Right atrium auricular region (tissue), 2 donors: ENCODE measurements at regions not wholly inside any gene's neighbourhood (a gene's known extent, or its start where the extent isn't known, plus 50 kb on each side); places are given as distances from the start of the nearest gene placed in this dataset.

Experiments
- DNase-seq: peaks from one replicate; pipeline ENCODE4 v3.0.0-alpha.2; 2019; ENCODE audit warnings: low spot score
- H3K27ac ChIP-seq, 2 donors: fragments of 200-600 bp; sonication (generic); 1 replicate in 1 of 2; 2 replicates in 1 of 2; pipeline ENCODE4 v1.5.1; 2016 to 2019
- H3K27me3 ChIP-seq, 2 donors: fragments of 200-600 bp; sonication (generic); one replicate each; pipeline versions ENCODE4 v1.5.1 to v1.6.0; 2017 to 2019
- H3K36me3 ChIP-seq: fragments of 200-600 bp; sonication (generic); one replicate; pipeline ENCODE4 v1.5.1; 2016
- H3K4me1 ChIP-seq, 2 donors: fragments of 200-600 bp; sonication (generic); one replicate each; pipeline versions ENCODE4 v1.5.1 to v1.6.0; 2017 to 2019
- H3K4me3 ChIP-seq, 2 donors: fragments of 200-600 bp; sonication (generic); 1 replicate in 1 of 2; 2 replicates in 1 of 2; pipeline ENCODE4 v1.5.1; 2017 to 2019; ENCODE audit warnings: mild to moderate bottlenecking in 1 of 2, moderate library complexity in 1 of 2
- H3K9me3 ChIP-seq, 2 donors: fragments of 200-600 bp; sonication (generic); one replicate each; pipeline ENCODE4 v1.5.1; 2019
- TF ChIP-seq, protein P1 (sequence below), 2 donors: fragments of 200-600 bp; sonication (generic); IDR thresholded peaks; one replicate each; pipeline ENCODE4 v1.5.1; 2019; ENCODE audit warnings: antibody characterized with exemption in 2 of 2

DNA sequence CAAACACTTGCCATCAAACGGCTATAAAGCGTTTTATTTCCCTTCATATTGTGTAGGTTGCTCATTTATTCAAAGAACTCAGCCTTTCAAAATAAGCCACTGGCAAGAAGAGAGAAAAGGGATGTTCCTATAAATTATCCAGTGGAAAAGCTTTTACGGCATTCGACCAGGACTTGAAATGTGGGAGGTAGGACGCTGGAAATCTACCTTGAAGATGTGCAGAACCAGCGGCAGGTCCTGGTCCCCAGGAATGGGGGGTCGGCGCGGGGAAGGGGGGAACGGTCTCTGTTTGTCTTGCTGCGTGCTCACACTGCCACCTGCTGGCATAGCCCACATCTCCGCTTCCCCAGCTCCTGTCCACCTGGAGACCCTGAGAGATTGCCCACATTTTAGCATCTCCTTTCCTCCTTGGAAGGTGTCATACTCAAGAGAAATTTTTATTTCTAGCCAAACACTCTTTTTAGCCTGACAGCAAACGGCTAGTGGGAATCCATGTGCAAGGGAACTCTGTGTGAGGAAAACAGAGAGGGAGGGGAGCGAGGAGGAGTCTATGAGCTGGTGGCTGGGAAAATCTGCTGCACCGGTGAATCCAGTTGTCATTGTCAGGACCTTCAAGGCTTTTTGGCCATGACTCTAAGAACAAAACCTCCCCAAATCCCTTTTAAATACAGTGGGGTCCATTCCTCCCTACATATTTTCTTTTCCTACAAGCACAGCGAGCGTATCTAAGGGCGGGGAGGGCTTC, 349.0 kb upstream of the PKDCC start:
- H3K4me1 ChIP-seq, result no peaks in the 10 kb centered on the region
- no peak overlapping the region for H3K27ac ChIP-seq
- no peaks in the 10 kb centered on the region for H3K36me3 ChIP-seq
- no peak for DNase-seq
- TF ChIP-seq, protein P1, sequence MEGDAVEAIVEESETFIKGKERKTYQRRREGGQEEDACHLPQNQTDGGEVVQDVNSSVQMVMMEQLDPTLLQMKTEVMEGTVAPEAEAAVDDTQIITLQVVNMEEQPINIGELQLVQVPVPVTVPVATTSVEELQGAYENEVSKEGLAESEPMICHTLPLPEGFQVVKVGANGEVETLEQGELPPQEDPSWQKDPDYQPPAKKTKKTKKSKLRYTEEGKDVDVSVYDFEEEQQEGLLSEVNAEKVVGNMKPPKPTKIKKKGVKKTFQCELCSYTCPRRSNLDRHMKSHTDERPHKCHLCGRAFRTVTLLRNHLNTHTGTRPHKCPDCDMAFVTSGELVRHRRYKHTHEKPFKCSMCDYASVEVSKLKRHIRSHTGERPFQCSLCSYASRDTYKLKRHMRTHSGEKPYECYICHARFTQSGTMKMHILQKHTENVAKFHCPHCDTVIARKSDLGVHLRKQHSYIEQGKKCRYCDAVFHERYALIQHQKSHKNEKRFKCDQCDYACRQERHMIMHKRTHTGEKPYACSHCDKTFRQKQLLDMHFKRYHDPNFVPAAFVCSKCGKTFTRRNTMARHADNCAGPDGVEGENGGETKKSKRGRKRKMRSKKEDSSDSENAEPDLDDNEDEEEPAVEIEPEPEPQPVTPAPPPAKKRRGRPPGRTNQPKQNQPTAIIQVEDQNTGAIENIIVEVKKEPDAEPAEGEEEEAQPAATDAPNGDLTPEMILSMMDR (IDR thresholded peaks at IDR 0.05), result peak; percentile 61 to 88
- no peaks in the 10 kb centered on the region for H3K27me3 ChIP-seq
- no peaks in the 10 kb centered on the region for H3K9me3 ChIP-seq
- no peak overlapping the region for H3K4me3 ChIP-seq

DNA sequence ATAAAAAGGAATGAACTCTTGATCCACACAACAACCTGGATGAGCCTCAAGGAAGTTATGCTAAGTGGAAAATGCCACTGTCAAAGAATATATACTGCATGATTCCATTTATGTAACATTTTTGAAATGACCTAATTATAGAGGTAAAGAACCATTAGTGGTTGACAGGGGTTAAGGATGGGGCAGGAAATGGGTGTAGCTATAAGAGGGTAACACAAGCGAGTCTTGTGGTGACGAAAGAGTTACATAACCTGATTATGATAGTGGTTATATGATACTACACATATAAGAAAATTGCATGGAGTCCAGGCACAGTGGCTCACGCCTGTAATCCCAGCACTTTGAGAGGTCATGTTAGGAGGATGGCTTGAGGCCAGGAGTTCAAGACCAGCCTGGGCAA, 346.6 kb upstream of the PKDCC start:
- TF ChIP-seq, protein P1 (IDR thresholded peaks at IDR 0.05), result no peak

DNA sequence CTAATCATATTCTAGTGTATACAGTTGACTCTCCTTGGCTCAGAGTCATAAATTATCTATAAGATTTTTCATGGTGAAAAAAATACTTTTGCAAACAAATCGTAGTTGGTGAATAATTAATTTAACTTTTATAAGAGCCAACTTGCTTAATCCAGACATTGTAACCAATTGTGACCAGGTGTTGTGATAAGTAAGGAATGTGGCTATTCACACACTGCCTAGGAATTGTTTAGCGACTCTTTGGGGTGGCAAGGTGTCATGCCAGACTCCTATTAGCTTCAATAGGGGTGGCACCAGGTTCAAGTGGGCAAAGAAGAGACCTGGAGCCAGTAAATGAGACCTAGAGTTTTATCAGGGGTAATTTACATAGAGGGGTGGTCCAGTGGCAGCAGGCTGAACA, 344.7 kb upstream of the PKDCC start:
- Histone ChIP-seq H3K4me3 (no peak overlapping the region), H3K27ac (no peak overlapping the region), H3K36me3 (no peaks in the 10 kb centered on the region), H3K27me3 (no peaks in the 10 kb centered on the region), H3K4me1 (no peaks in the 10 kb centered on the region), H3K9me3 (no peaks in the 10 kb centered on the region)
- TF ChIP-seq, protein P1 (IDR thresholded peaks at IDR 0.05), result no peak
- DNase-seq, result no peak

More for the DNA sequence above, 346.6 kb upstream of the PKDCC start:
- H3K36me3 ChIP-seq, result no peaks in the 10 kb centered on the region
- no peak overlapping the region for H3K27ac ChIP-seq
- DNase-seq, result no peak
- no peaks in the 10 kb centered on the region for H3K4me1 ChIP-seq
- H3K9me3 ChIP-seq, result no peaks in the 10 kb centered on the region
- no peaks in the 10 kb centered on the region for H3K27me3 ChIP-seq
- H3K4me3 ChIP-seq, result no peak overlapping the region

DNA sequence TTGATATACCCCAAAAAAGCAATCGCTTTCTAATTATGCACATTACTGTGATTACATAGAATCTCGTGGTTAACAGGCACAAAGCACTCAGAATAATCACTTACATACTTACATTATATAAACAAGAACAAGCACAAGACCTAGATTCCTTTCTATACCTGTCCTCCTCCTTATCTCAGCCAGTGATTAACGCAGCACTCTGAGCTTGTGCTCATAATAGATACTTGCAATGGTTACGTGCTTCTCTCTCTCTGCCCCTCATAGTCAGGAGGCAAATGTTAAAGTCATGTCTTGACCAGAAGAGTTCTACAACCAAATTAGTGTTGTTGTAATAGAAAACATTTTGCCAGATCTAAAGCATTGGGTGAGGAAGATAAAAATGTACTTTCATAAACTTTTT, 342.2 kb upstream of the PKDCC start:
- Histone ChIP-seq H3K27ac (no peak overlapping the region), H3K4me1 (no peaks in the 10 kb centered on the region), H3K36me3 (no peaks in the 10 kb centered on the region), H3K9me3 (no peaks in the 10 kb centered on the region), H3K4me3 (no peak overlapping the region), H3K27me3 (no peaks in the 10 kb centered on the region)
- TF ChIP-seq, protein P1 (IDR thresholded peaks at IDR 0.05), result no peak
- no peak for DNase-seq

DNA sequence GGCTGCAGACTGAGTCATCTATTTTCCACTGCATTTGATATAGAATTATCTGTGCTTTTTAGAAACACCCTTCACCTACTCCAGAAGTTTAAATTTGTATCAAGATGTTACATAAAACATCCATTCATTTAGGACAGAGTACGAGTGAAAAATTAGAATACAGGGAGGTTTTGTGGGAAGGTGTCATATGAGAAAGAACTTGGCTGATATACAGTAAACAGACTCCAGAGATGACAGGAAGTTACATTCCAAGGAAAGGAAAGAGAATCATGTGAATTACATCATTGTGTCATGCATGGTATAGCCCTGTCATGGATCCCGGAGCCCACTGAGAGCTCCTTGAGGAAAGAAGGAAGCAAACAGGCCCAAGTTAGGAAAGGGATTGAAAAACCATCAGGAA, 341.5 kb upstream of the PKDCC start:
- Histone ChIP-seq H3K27ac (no peak overlapping the region), H3K9me3 (no peaks in the 10 kb centered on the region), H3K27me3 (no peaks in the 10 kb centered on the region), H3K36me3 (no peaks in the 10 kb centered on the region), H3K4me3 (no peak overlapping the region), H3K4me1 (no peaks in the 10 kb centered on the region)
- TF ChIP-seq, protein P1 (IDR thresholded peaks at IDR 0.05), result no peak
- DNase-seq, result no peak
